ENCODE measurements at regions not wholly inside any gene's neighbourhood (a gene's known extent, or its start where the extent isn't known, plus 50 kb on each side); places are given as distances from the start of the nearest gene placed in this dataset.
"Not testable (repeated sequence)": the region's sequence is repeated elsewhere in the genome, so short reads cannot be mapped to it uniquely, and the experiment has no call there.

GRCh38 chr20:50332491-50332980 is 141.9 kb downstream of the CEBPB start:
- Mint-ChIP-seq H3K27ac (no peak overlapping the region), H3K4me3 (no peak overlapping the region), H3K4me1 (ENCODE audit: low read depth) (peaks cover 45% of the 10 kb centered on the region), H3K9me3 (no peaks in the 10 kb centered on the region), H3K36me3 (ENCODE audit: low read depth) (peaks cover 5% of the 10 kb centered on the region; the same call in 1 of the 2 replicates), H3K27me3 (ENCODE audit: insufficient read depth) (peaks cover 5% of the 10 kb centered on the region)
- no peak for DNase-seq
- TF ChIP-seq CTCF (IDR thresholded peaks at IDR 0.05) = no peak

- Mint-ChIP-seq H3K4me3 (no peak overlapping the region; the same call in 1 of the 2 replicates), H3K9me3 (no peaks in the 10 kb centered on the region), H3K4me1 (ENCODE audit: low read depth) (peaks cover 44% of the 10 kb centered on the region), H3K27ac (peak overlapping the region; percentile 3; the same call in 1 of the 2 replicates), H3K27me3 (ENCODE audit: insufficient read depth) (peaks cover 5% of the 10 kb centered on the region), H3K36me3 (ENCODE audit: low read depth) (no peaks in the 10 kb centered on the region)
- no peak for DNase-seq
- TF ChIP-seq CTCF (IDR thresholded peaks at IDR 0.05) = no peak
Measured at GRCh38 chr20:50333131-50333670, 142.6 kb downstream of the CEBPB start.

- Mint-ChIP-seq H3K36me3 (ENCODE audit: low read depth) (no peaks in the 10 kb centered on the region), H3K9me3 (no peaks in the 10 kb centered on the region), H3K4me1 (ENCODE audit: low read depth) (peaks cover 50% of the 10 kb centered on the region), H3K27me3 (ENCODE audit: insufficient read depth) (peaks cover 5% of the 10 kb centered on the region), H3K4me3 (no peak overlapping the region; the same call in 1 of the 2 replicates), H3K27ac (peak overlapping the region; percentile 57; the same call in 1 of the 2 replicates)
- peak; percentile 16 for DNase-seq
- TF ChIP-seq CTCF (IDR thresholded peaks at IDR 0.05) = no peak
Measured at GRCh38 chr20:50333812-50334211, 143.2 kb downstream of the CEBPB start.

GRCh38 chr20:50334512-50334911 is 143.9 kb downstream of the CEBPB start:
- not testable (repeated sequence) for H3K4me3 Mint-ChIP-seq; DNase-seq; H3K36me3 Mint-ChIP-seq (ENCODE audit: low read depth); H3K27me3 Mint-ChIP-seq (ENCODE audit: insufficient read depth); H3K9me3 Mint-ChIP-seq
- peaks cover 57% of the 10 kb centered on the region for H3K4me1 Mint-ChIP-seq (ENCODE audit: low read depth)
- H3K27ac Mint-ChIP-seq = peak overlapping the region; percentile 57; the same call in 1 of the 2 replicates

- peaks cover 5% of the 10 kb centered on the region for H3K27me3 Mint-ChIP-seq (ENCODE audit: insufficient read depth)
- no peaks in the 10 kb centered on the region for H3K9me3 Mint-ChIP-seq
- DNase-seq = no peak
- no peak overlapping the region for H3K27ac Mint-ChIP-seq
- H3K36me3 Mint-ChIP-seq (ENCODE audit: low read depth) = no peaks in the 10 kb centered on the region
- H3K4me3 Mint-ChIP-seq = no peak overlapping the region
- H3K4me1 Mint-ChIP-seq (ENCODE audit: low read depth) = peaks cover 63% of the 10 kb centered on the region
- no peak for TF ChIP-seq CTCF (IDR thresholded peaks at IDR 0.05)
Measured at GRCh38 chr20:50335105-50335504, 144.5 kb downstream of the CEBPB start.

GRCh38 chr20:50335866-50336265 is 145.2 kb downstream of the CEBPB start:
- no peak for DNase-seq

More at GRCh38 chr20:50335866-50336265, 145.2 kb downstream of the CEBPB start:
- no peaks in the 10 kb centered on the region for H3K9me3 Mint-ChIP-seq
- no peak for TF ChIP-seq CTCF (IDR thresholded peaks at IDR 0.05)
- peak overlapping the region; percentile 57 for H3K4me3 Mint-ChIP-seq
- H3K27ac Mint-ChIP-seq = peak overlapping the region; percentile 32; the same call in 1 of the 2 replicates
- H3K36me3 Mint-ChIP-seq (ENCODE audit: low read depth) = no peaks in the 10 kb centered on the region
- peaks cover 68% of the 10 kb centered on the region for H3K4me1 Mint-ChIP-seq (ENCODE audit: low read depth)
- peaks cover 4% of the 10 kb centered on the region for H3K27me3 Mint-ChIP-seq (ENCODE audit: insufficient read depth)

Measured in HFFc6 (cell line).